B cell (primary cell): ENCODE measurements at regions not wholly inside any gene's neighbourhood (a gene's known extent, or its start where the extent isn't known, plus 50 kb on each side); places are given as distances from the start of the nearest gene placed in this dataset.

ENCODE experiments used
- ATAC-seq: fragments of 200-7000 bp; cut with Tn5 transposase; one replicate; pipeline ENCODE4 v1.10.0; 2021; ENCODE audit warnings: low read depth, mild to moderate bottlenecking, moderate number of reproducible peaks, moderate library complexity
- CTCF ChIA-PET: fragments of 350-600 bp; sonication (Branson Sonifier 250); formaldehyde crosslinking; loops from one replicate; lab custom pipeline; 2021; ENCODE audit warnings: antibody characterized with exemption, inconsistent platforms; lab: Charles Lee
- POLR2A ChIA-PET: fragments of 350-600 bp; sonication (Branson Sonifier 250); formaldehyde crosslinking; loops from one replicate; lab custom pipeline; 2021; ENCODE audit warnings: antibody characterized with exemption; lab: Charles Lee
- DNase-seq: peaks from one replicate; pipeline ENCODE4 v3.0.0; 2013
- H2AFZ ChIP-seq: 2 replicates; pipeline ENCODE4 v1.6.1; 2012; ENCODE audit warnings: mild to moderate bottlenecking, low read depth, low read length; ENCODE audit not compliant: insufficient read depth, poor library complexity, severe bottlenecking
- H3K27ac ChIP-seq, 2 donors: 1 replicate in 1 of 2; 2 replicates in 1 of 2; pipeline ENCODE4 v1.5.1; 2012 to 2013; ENCODE audit warnings: low read length in 2 of 2, mild to moderate bottlenecking in 2 of 2, moderate library complexity in 1 of 2
- H3K27me3 ChIP-seq, 4 experiments: fragments of 200-600 bp in 1 of 4; sonication (generic) in 1 of 4; replicated peaks in 1 of 4; 1 replicate in 2 of 4; 2 replicates in 2 of 4; pipeline versions ENCODE4 v1.6.1 to v1.7.0; 2013 to 2016; ENCODE audit warnings: low read length in 3 of 4, mild to moderate bottlenecking in 2 of 4, mixed read lengths in 1 of 4, moderate library complexity in 1 of 4; ENCODE audit not compliant: insufficient read depth in 4 of 4, control insufficient read depth in 3 of 4; ENCODE audit errors: control extremely low read depth in 1 of 4
- H3K36me3 ChIP-seq, 2 experiments: replicated peaks in 1 of 2; 1 replicate in 1 of 2; 2 replicates in 1 of 2; pipeline versions ENCODE4 v1.6.1 to v1.7.1; 2013; ENCODE audit warnings: low read length in 1 of 2; ENCODE audit not compliant: insufficient read depth in 2 of 2, control insufficient read depth in 1 of 2; ENCODE audit errors: control extremely low read depth in 1 of 2, extremely low read depth in 1 of 2
- H3K4me1 ChIP-seq, 2 donors: fragments of 200-600 bp in 1 of 2; sonication (generic) in 1 of 2; 1 replicate in 1 of 2; 2 replicates in 1 of 2; pipeline versions ENCODE4 v1.5.1 to v1.6.1; 2013 to 2017; ENCODE audit warnings: low read length in 2 of 2; ENCODE audit not compliant: control insufficient read depth in 2 of 2, insufficient read depth in 2 of 2
- H3K4me2 ChIP-seq: replicated peaks from 2 replicates; pipeline ENCODE3; 2012; ENCODE audit warnings: mild to moderate bottlenecking, low read depth, low read length; ENCODE audit not compliant: poor library complexity, severe bottlenecking
- H3K4me3 ChIP-seq, 5 experiments: fragments of 200-600 bp in 1 of 5; sonication (generic) in 1 of 5; 1 replicate in 3 of 5; 2 replicates in 2 of 5; pipeline versions ENCODE4 v1.5.1 to v1.7.0; 2011 to 2016; ENCODE audit warnings: low read length in 4 of 5, mild to moderate bottlenecking in 4 of 5, low read depth in 2 of 5, control low read depth in 1 of 5, moderate library complexity in 1 of 5; ENCODE audit not compliant: insufficient read depth in 1 of 5; ENCODE audit errors: control extremely low read depth in 1 of 5, extremely low read depth in 1 of 5
- H3K79me2 ChIP-seq: fragments of 200-600 bp; sonication (generic); one replicate; pipeline ENCODE4 v1.6.0; 2016; ENCODE audit warnings: low read length; ENCODE audit not compliant: control insufficient read depth, insufficient read depth
- H3K9ac ChIP-seq: fragments of 200-600 bp; sonication (generic); 2 replicates; pipeline ENCODE4 v1.6.1; 2017; ENCODE audit warnings: mild to moderate bottlenecking, low read length, moderate library complexity
- H3K9me3 ChIP-seq, 3 donors: one replicate each; pipeline versions ENCODE4 v1.6.1 to v1.7.1; 2013; ENCODE audit warnings: low read length in 2 of 3; ENCODE audit not compliant: control insufficient read depth in 2 of 3, insufficient read depth in 1 of 3; ENCODE audit errors: control extremely low read depth in 1 of 3
- H4K20me1 ChIP-seq: 2 replicates; pipeline ENCODE4 v1.6.0; 2012; ENCODE audit warnings: mild to moderate bottlenecking, low read length; ENCODE audit not compliant: insufficient read depth, control insufficient read depth, poor library complexity, severe bottlenecking
- H3K27ac Mint-ChIP-seq: one replicate; pipeline ENCODE4 v1.8.0; 2021; ENCODE audit warnings: mixed read lengths
- H3K27me3 Mint-ChIP-seq: one replicate; pipeline ENCODE4 v1.8.0; 2021; ENCODE audit warnings: mixed read lengths
- H3K4me1 Mint-ChIP-seq: one replicate; pipeline ENCODE4 v1.8.0; 2021; ENCODE audit warnings: mixed read lengths
- H3K4me3 Mint-ChIP-seq: one replicate; pipeline ENCODE4 v1.8.0; 2021; ENCODE audit warnings: mixed read lengths
- H3K9me3 Mint-ChIP-seq: one replicate; pipeline ENCODE4 v1.8.0; 2022; ENCODE audit warnings: mixed read lengths; ENCODE audit not compliant: insufficient read depth
- CTCF ChIP-seq: fragments of 200-600 bp; IDR thresholded peaks from one replicate; pipeline ENCODE4 v1.8.0; 2022; ENCODE audit warnings: antibody characterized with exemption, mild to moderate bottlenecking
- EZH2 ChIP-seq: IDR thresholded peaks from 2 replicates; pipeline ENCODE4 v1.6.1; 2012; ENCODE audit warnings: borderline replicate concordance, low read depth, mild to moderate bottlenecking, moderate library complexity, low read length; ENCODE audit not compliant: insufficient read depth, poor library complexity, severe bottlenecking
- WGBS: methylation state at CpG from one replicate; pipeline ENCODE4 v1.1.5; 2013; ENCODE audit warnings: missing lambda C conversion rate; ENCODE audit not compliant: insufficient coverage; 5-methylcytosine and 5-hydroxymethylcytosine counted together
- intact Hi-C: fragments of 100-400 bp; cut with micrococcal nuclease; formaldehyde crosslinking; loops from one replicate; pipeline ENCODE4 v1.10.0; 2022

GRCh38 chr1:68801440-68801839, 304.6 kb upstream of the DEPDC1 start:
- intact Hi-C loops = no loop called here
- H3K9me3 Mint-ChIP-seq = peaks cover 3% of the 10 kb centered on the region
- no peak for TF ChIP-seq EZH2
- TF ChIP-seq CTCF = no peak
- no peak overlapping the region for H3K4me2 ChIP-seq
- no peak for DNase-seq
- no peak overlapping the region for H3K4me3 Mint-ChIP-seq
- no peak for ATAC-seq
- WGBS = 100% methylated on average over 1 of the region's 5 CpGs
- no peak overlapping the region for H3K27ac ChIP-seq
- H2AFZ ChIP-seq = no peak overlapping the region
- no peaks in the 10 kb centered on the region for H3K36me3 ChIP-seq
- no peaks in the 10 kb centered on the region for H3K4me1 ChIP-seq
- no peaks in the 10 kb centered on the region for H3K4me1 Mint-ChIP-seq
- no peak overlapping the region for H3K9ac ChIP-seq
- H3K27me3 Mint-ChIP-seq = no peaks in the 10 kb centered on the region
- no peaks in the 10 kb centered on the region for H3K79me2 ChIP-seq
- no peaks in the 10 kb centered on the region for H3K27me3 ChIP-seq
- H4K20me1 ChIP-seq = no peaks in the 10 kb centered on the region
- ChIA-PET CTCF (no interaction called here), POLR2A (no interaction called here)
- no peak overlapping the region for H3K27ac Mint-ChIP-seq
- H3K9me3 ChIP-seq = no peaks in the 10 kb centered on the region
- no peak overlapping the region for H3K4me3 ChIP-seq

GRCh38 chr1:68805097-68805641, 308.3 kb upstream of the DEPDC1 start:
- Mint-ChIP-seq H3K27ac (no peak overlapping the region), H3K27me3 (no peaks in the 10 kb centered on the region), H3K4me3 (no peak overlapping the region), H3K4me1 (no peaks in the 10 kb centered on the region), H3K9me3 (peaks cover 3% of the 10 kb centered on the region)
- POLR2A ChIA-PET = no interaction called here
- no peaks in the 10 kb centered on the region for H3K27me3 ChIP-seq
- DNase-seq (no peak), ATAC-seq (no peak)
- 76% methylated on average over 2 of the region's 2 CpGs for WGBS
- no peak overlapping the region for H3K4me3 ChIP-seq
- no peak overlapping the region for H2AFZ ChIP-seq
- no peaks in the 10 kb centered on the region for H3K9me3 ChIP-seq
- no peak overlapping the region for H3K9ac ChIP-seq
- CTCF ChIA-PET = no interaction called here
- H3K4me2 ChIP-seq = no peak overlapping the region
- TF ChIP-seq CTCF (no peak), EZH2 (no peak)
- no peaks in the 10 kb centered on the region for H4K20me1 ChIP-seq
- H3K27ac ChIP-seq = no peak overlapping the region
- no peaks in the 10 kb centered on the region for H3K36me3 ChIP-seq
- H3K4me1 ChIP-seq = no peaks in the 10 kb centered on the region
- intact Hi-C loops = loop anchor here (5.0 kb wide), 1 partner anchor 822 kb away; no protein-coding TSS in a partner anchor
- H3K79me2 ChIP-seq = no peaks in the 10 kb centered on the region
